Kidney epithelial cell (primary cell): ENCODE measurements at regions not wholly inside any gene's neighbourhood (a gene's known extent, or its start where the extent isn't known, plus 50 kb on each side); places are given as distances from the start of the nearest gene placed in this dataset.

Experiments
- DNase-seq: peaks from one replicate; pipeline ENCODE4 v3.0.0-alpha.2; 2010; ENCODE audit warnings: low read depth
- H3K27me3 ChIP-seq: 2 replicates; pipeline ENCODE4 v1.6.0; 2011; ENCODE audit warnings: low read length; ENCODE audit not compliant: control insufficient read depth, insufficient read depth
- H3K36me3 ChIP-seq: 2 replicates; pipeline ENCODE4 v1.5.1; 2011; ENCODE audit warnings: low read length; ENCODE audit not compliant: control insufficient read depth, insufficient read depth
- H3K4me3 ChIP-seq: 2 replicates; pipeline ENCODE4 v1.5.1; 2011; ENCODE audit warnings: low read depth, mild to moderate bottlenecking, control low read depth, low read length
- TF ChIP-seq, protein P1 (sequence below): IDR thresholded peaks from 2 replicates; pipeline ENCODE4 v1.5.1; 2011; ENCODE audit warnings: mild to moderate bottlenecking, moderate library complexity, low read length, control low read depth, inconsistent platforms; ENCODE audit not compliant: insufficient read depth, poor library complexity, severe bottlenecking

DNA sequence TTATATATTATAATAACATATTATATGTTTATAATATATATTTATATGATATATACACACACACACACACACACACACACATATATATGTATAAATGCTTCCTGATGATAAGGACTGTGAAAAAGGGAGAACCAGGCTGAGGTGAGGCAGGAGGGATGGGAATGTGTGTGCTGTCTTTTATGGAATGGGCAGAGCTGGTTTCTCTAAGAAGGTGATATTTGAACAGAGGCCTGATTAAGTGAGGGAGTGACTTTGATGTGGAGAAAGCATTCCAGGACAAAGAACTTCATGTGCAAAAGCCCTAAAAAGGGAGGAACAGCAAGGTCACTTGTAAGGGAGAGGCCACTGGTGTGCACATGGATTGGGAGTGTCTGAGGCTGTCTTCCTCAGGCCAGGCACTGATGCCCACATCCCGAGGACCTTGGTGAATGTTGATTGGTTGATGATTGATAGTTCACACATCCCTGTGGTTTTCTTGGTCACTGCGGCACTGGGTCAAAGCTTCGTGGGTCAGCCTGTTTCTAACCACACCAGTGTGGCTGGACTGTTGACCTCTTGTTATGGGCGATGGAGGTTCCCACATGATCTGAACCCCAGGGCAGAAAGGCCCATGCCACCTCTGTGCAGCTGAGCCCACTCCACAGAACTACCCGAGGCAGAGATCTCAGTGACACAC, 196.9 kb downstream of the MYCN start:
- Histone ChIP-seq H3K36me3 (no peaks in the 10 kb centered on the region), H3K4me3 (no peak overlapping the region), H3K27me3 (no peaks in the 10 kb centered on the region)
- no peak for DNase-seq
- TF ChIP-seq, protein P1, sequence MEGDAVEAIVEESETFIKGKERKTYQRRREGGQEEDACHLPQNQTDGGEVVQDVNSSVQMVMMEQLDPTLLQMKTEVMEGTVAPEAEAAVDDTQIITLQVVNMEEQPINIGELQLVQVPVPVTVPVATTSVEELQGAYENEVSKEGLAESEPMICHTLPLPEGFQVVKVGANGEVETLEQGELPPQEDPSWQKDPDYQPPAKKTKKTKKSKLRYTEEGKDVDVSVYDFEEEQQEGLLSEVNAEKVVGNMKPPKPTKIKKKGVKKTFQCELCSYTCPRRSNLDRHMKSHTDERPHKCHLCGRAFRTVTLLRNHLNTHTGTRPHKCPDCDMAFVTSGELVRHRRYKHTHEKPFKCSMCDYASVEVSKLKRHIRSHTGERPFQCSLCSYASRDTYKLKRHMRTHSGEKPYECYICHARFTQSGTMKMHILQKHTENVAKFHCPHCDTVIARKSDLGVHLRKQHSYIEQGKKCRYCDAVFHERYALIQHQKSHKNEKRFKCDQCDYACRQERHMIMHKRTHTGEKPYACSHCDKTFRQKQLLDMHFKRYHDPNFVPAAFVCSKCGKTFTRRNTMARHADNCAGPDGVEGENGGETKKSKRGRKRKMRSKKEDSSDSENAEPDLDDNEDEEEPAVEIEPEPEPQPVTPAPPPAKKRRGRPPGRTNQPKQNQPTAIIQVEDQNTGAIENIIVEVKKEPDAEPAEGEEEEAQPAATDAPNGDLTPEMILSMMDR: no peak

DNA sequence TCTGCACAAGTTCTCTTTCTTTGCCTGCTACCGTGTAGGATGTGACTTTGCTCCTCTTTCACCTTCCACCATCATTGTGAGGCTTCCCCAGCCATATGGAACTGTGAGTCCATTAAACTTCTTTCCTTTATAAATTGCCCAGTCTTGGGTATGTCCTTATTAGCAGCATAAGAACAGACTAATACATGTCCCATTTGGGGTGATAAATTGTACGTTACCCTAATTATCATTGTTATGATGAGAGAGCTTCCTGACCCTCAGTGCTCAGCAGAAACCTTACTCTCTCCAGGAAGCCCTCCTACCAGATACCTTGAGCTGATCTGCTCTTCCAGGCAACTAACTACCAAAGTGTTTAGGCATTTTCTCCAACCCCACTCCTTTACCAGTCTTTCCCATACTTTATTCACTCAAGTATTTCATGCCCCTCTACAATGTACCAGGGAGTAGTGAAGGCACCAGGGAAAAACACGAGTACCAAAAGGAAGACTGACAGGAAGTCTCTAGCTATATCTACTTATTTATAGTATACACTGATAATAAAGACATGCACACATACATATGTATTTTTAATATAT, 196.2 kb downstream of the MYCN start:
- TF ChIP-seq, protein P1: no peak
- no peak for DNase-seq
- H3K27me3 ChIP-seq: no peaks in the 10 kb centered on the region

DNA sequence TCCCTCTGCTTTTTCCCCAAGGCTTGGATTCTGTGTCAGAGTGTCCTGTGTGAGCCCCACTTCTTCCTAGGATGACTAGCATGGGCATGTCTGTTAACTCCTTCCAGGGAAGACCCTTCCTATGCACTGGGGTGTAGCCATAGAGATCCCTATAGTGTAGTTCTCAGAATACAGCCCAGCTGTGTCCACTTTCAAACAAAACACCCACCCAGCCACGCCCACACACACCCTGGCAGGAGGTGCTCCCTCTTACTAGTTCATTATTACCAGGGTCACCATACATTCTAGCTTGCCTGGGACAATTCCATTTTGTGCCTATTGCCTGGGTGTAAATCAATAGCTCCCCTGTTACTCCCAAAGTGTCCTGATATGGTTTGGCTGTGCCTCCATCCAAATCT, 195.6 kb downstream of the MYCN start:
- H3K27me3 ChIP-seq: no peaks in the 10 kb centered on the region
- H3K4me3 ChIP-seq: no peak overlapping the region
- no peak for DNase-seq
- TF ChIP-seq, protein P1: no peak
- H3K36me3 ChIP-seq: no peaks in the 10 kb centered on the region

More for the DNA sequence above, 196.2 kb downstream of the MYCN start:
- Histone ChIP-seq H3K4me3 (no peak overlapping the region), H3K36me3 (no peaks in the 10 kb centered on the region)

DNA sequence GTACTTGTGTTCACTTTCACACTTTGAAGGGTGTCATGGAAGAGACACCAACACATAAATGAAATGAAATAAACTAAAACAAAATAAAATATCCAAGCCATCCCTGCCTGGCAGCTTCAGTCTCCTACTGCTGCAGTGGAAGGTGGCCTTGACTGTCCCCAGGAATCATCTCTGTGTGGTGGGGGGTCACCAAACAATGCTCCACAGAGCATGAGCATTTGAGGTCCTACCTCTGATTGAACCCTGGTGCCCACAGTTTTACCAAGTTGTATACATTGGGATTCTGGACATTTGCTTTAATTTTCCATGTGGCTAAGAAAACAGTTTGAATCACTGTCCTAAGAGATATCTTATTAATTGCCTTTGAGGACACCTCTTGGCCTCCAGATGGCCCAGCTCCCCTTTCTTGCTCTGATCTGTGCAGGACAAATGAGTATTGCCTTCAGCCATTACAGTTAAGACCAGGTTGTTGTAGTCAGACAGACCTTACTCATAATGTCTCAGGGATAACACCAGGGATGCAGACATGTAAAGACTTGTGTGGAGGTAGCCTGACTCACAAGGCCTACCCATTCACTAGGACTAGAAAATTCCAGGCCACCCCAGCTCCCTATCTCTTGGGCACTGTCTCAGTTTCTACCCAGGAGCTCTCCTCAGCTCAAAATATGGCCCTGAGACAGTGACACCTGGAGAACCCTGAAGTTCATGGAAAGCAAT, 195.0 kb downstream of the MYCN start:
- TF ChIP-seq, protein P1: no peak
- Histone ChIP-seq H3K27me3 (no peaks in the 10 kb centered on the region), H3K4me3 (no peak overlapping the region), H3K36me3 (no peaks in the 10 kb centered on the region)
- DNase-seq: no peak

DNA sequence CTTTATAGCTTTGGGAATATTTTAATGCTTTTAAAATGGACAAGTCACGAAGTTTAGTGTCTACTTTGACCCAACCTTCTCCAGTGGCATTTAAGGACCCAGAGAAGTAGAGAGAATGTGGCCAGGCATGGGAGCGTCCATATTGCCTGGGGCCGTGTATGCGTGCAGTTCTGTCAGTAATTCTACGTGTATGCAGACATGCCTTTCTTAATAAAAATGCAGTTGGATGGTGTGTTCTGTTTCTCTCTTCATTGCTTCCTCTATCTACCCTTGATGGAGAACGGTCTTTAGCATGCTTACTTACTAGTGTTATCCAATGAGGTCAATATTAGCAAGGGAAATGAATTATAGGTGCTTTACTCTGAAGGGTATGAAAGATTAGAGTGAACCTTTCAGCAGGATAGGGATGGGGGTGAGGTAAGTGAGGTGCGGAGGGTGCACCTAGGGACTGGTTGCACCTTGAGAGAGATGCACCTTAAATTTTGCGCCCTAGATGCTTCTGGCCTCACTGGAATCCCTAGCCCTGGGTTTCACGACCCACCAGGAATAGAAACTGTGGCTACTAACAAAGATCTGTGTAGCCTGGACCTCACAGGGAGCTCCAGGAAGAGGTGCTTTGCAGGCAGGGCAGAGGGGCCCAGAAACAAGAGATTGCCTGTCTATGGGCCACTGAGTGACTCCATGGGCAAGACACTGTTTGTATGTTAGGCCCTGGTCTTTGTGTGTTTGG, 194.3 kb downstream of the MYCN start:
- Histone ChIP-seq H3K27me3 (no peaks in the 10 kb centered on the region), H3K36me3 (no peaks in the 10 kb centered on the region), H3K4me3 (no peak overlapping the region)
- no peak for DNase-seq
- TF ChIP-seq, protein P1: no peak
